WI38 (cell line): ENCODE measurements at regions not wholly inside any gene's neighbourhood (a gene's known extent, or its start where the extent isn't known, plus 50 kb on each side); places are given as distances from the start of the nearest gene placed in this dataset.

Experiments
- H3K4me3 ChIP-seq: 2 replicates; pipeline ENCODE4 v1.5.1; 2011; ENCODE audit warnings: low read depth, mild to moderate bottlenecking, control low read depth, low read length
- TF ChIP-seq, protein P1 (sequence below): IDR thresholded peaks from 2 replicates; pipeline ENCODE4 v1.5.1; 2012; ENCODE audit warnings: low read depth, mild to moderate bottlenecking, control low read depth, low read length

DNA sequence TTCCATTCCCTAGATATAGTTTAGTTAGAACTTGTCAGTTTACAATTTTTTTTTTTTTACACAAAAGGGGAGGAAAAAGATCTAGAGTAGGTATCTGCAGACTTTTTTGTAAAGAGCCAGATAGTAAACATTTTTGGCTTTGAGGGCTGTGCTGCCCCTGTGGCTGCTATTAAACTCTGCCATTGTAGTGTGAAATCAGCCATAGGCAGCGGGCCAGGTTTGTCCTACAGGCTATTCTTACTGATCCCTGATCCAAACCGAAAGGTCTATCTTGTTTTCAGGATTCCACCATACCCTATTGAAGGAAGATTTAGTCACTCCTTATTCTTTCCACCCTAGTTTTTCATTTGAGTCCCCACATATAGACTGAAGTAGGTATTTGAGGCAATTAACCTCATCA lies 203.4 kb downstream of the RND3 start:
- TF ChIP-seq, protein P1, sequence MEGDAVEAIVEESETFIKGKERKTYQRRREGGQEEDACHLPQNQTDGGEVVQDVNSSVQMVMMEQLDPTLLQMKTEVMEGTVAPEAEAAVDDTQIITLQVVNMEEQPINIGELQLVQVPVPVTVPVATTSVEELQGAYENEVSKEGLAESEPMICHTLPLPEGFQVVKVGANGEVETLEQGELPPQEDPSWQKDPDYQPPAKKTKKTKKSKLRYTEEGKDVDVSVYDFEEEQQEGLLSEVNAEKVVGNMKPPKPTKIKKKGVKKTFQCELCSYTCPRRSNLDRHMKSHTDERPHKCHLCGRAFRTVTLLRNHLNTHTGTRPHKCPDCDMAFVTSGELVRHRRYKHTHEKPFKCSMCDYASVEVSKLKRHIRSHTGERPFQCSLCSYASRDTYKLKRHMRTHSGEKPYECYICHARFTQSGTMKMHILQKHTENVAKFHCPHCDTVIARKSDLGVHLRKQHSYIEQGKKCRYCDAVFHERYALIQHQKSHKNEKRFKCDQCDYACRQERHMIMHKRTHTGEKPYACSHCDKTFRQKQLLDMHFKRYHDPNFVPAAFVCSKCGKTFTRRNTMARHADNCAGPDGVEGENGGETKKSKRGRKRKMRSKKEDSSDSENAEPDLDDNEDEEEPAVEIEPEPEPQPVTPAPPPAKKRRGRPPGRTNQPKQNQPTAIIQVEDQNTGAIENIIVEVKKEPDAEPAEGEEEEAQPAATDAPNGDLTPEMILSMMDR = no peak
- H3K4me3 ChIP-seq = no peak overlapping the region

DNA sequence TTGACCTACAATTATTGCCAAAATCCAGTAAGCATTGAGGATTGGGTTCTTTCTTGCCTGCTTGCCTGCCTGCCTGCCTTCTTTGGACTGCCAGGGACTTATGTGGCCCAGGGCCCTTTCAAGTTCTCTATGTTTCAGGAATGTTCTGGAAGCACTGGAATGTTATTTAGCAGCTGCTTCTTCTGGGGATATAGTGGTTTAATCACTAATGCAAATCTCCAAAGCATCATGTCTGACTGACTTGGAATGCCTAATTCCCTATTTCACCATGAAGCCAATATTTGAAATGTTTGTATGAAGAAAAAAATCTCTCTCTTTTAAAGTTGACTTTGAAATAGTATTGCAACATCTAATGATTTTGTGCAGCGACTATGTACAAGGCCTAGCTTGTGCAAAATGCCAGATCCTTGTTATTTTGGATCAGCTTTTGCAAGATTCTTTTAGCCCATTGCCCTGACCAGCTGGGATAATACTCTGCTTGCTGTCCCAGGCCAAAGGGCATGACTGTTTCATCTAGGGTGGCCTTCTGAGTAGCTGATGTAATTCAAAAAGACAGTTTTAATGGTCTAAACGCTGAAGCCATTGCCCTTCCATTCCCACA lies 204.6 kb downstream of the RND3 start:
- no peak overlapping the region for H3K4me3 ChIP-seq
- TF ChIP-seq, protein P1 = no peak

DNA sequence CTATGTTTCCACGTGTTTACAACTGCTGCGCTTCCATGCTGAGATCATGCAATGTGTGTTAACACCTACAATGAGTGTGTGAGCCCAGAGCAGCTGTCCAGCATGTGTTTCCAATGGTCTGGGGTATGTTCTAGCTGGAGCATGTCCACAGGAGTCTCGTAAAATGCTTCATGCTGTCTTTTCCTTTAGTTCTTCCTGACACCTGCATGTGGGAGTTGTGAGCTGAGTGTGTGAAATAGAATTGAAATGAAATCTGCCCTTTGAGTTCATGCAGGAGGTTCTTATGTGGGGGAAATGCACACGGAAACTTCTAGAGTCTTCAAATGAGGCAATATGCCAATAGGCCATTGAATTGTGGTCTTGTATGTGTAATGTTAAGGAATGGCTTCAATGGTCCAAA lies 205.1 kb downstream of the RND3 start:
- TF ChIP-seq, protein P1 = no peak
- no peak overlapping the region for H3K4me3 ChIP-seq

DNA sequence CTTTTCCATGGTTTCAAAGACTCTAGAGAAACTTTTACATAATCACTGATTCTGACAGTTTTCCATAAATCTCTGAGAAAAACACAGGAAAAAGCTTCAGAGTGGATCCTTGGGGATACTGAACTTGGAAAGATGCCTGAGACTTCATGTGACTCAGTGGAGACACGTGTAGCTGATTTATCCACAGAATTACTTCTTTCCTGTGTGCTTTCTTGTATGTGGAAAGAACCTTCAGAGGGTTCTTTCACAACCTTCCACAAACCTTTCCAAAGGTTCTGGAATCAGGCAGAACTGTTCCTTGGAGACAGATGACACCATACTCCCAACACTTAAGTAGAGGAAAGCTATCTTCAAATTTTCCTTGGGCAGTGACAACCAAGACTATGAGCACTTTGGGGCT lies 207.2 kb downstream of the RND3 start:
- TF ChIP-seq, protein P1 = no peak

DNA sequence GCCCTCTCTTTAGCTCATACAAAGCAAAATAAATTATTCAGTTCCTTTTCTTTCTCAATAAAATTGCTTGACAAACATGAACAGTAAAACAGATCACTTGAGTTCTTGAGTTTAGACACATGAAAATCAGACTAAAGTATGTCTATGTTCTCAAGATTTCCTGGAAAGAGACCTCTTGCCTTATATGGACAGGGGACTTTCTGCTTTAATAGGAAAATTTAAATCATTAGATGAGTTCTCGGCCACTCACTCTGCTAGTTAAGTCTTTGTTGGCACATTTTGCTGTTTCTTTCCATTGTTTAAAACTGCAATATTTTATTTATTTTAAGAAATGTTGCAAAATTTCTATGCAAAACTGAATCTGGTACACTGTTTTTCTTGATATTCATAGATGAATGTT lies 207.8 kb downstream of the RND3 start:
- TF ChIP-seq, protein P1 = no peak
- no peak overlapping the region for H3K4me3 ChIP-seq

More for the DNA sequence above, 207.2 kb downstream of the RND3 start:
- H3K4me3 ChIP-seq = no peak overlapping the region

DNA sequence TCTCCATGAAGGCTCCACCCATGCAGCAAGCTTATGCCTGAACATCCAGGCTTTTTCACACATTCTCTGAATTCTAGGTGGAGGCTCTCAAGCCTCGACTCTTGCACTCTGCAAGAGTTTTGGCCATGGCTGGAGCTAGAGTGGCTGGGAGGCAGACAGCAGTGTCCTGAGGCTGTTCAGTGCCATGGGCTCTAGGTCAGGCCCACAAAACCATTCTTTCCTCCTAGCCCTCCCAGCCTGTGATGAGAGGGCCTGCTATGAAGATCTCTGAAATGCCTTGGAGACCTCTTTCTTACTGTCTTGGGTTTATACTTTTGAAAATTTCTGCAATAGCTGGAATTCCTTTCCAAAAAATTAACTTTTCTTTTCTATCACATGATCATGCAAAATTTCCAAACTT lies 210.7 kb downstream of the RND3 start:
- no peak overlapping the region for H3K4me3 ChIP-seq
- TF ChIP-seq, protein P1 = no peak

DNA sequence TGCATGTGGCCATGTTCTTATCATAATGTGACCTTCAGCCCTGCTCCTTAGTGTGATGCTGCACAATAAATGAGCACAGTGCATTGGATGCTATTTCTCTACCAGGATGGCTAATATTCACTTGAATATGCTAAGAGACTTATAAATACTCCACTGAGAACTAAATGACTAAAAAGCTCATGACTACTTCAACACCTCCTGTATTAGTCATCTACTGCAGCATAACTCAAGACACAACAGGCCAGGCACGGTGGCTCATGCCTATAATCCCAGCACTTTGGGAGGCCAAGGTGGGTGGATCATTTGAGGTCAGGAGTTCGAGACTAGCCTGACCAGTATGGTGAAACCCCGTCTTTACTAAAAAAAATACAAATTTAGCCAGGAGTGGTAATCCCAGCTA lies 213.4 kb downstream of the RND3 start:
- TF ChIP-seq, protein P1 = no peak
- no peak overlapping the region for H3K4me3 ChIP-seq
